PC-3 (cell line): ENCODE measurements at regions not wholly inside any gene's neighbourhood (a gene's known extent, or its start where the extent isn't known, plus 50 kb on each side); places are given as distances from the start of the nearest gene placed in this dataset.

ENCODE experiments used
- ATAC-seq: fragments of 200-7000 bp; cut with Tn5 transposase; 2 replicates; pipeline ENCODE4 v1.9.1; 2020; ENCODE audit warnings: mild to moderate bottlenecking, moderate library complexity
- BruUV-seq: library from RNA; stranded (reverse); fragments of 400-500 nt; replicated peaks from 2 replicates; lab custom pipeline; 2021; lab: Mats Ljungman, UMichigan
- CTCF ChIA-PET: fragments of 300-600 bp; sonication (Branson Sonifier 250); formaldehyde crosslinking; loops from one replicate; lab custom pipeline; 2022; ENCODE audit warnings: antibody characterized with exemption; lab: Charles Lee
- POLR2A ChIA-PET: fragments of 300-600 bp; sonication (Branson Sonifier 250); formaldehyde crosslinking; loops from one replicate; lab custom pipeline; 2022; ENCODE audit warnings: antibody characterized with exemption; ENCODE audit not compliant: unreplicated experiment; lab: Charles Lee
- DNase-seq: peaks from one replicate; pipeline ENCODE4 v3.0.0-alpha.2; 2015
- H2AFZ ChIP-seq: fragments of 300-600 bp; sonication (generic); 2 replicates; pipeline ENCODE4 v1.6.0; 2016; ENCODE audit warnings: antibody characterized with exemption, low read length
- H3F3A ChIP-seq: fragments of 300-600 bp; sonication (generic); one replicate; pipeline ENCODE4 v1.6.0; 2017; ENCODE audit warnings: antibody characterized with exemption, low read length, control low read depth, mild to moderate bottlenecking; ENCODE audit not compliant: unreplicated experiment
- H3K27ac ChIP-seq: fragments of 300-600 bp; sonication (generic); 2 replicates; pipeline ENCODE4 v1.5.1; 2016; ENCODE audit warnings: mild to moderate bottlenecking, low read length
- H3K27me3 ChIP-seq: fragments of 300-600 bp; sonication (generic); 2 replicates; pipeline ENCODE4 v1.6.1; 2016; ENCODE audit warnings: low read length, mixed read lengths
- H3K36me3 ChIP-seq: fragments of 300-600 bp; sonication (generic); 2 replicates; pipeline ENCODE4 v1.6.1; 2016; ENCODE audit warnings: low read depth, mixed run types, low read length, mixed read lengths
- H3K4me1 ChIP-seq: fragments of 300-600 bp; sonication (generic); 2 replicates; pipeline ENCODE4 v1.5.1; 2016; ENCODE audit warnings: low read length; ENCODE audit not compliant: insufficient read depth
- H3K4me2 ChIP-seq: fragments of 300-600 bp; sonication (generic); 2 replicates; pipeline ENCODE4 v1.6.0; 2016; ENCODE audit warnings: low read length
- H3K4me3 ChIP-seq: fragments of 300-600 bp; sonication (generic); 2 replicates; pipeline ENCODE4 v1.5.1; 2016; ENCODE audit warnings: mild to moderate bottlenecking, low read length, mixed read lengths
- H3K79me2 ChIP-seq: fragments of 300-600 bp; sonication (generic); 2 replicates; pipeline ENCODE4 v1.6.1; 2017; ENCODE audit warnings: low read length, mixed read lengths
- H3K9ac ChIP-seq: fragments of 300-600 bp; sonication (generic); 2 replicates; pipeline ENCODE4 v1.6.0; 2016; ENCODE audit warnings: mild to moderate bottlenecking, low read length
- H3K9me2 ChIP-seq: fragments of 300-600 bp; sonication (generic); replicated peaks from 2 replicates; pipeline ENCODE4 v1.6.1; 2016; ENCODE audit warnings: mixed run types, low read length, mixed read lengths
- H3K9me3 ChIP-seq: fragments of 300-600 bp; sonication (generic); 2 replicates; pipeline ENCODE4 v1.6.1; 2016; ENCODE audit warnings: low read length, mixed read lengths
- H4K20me1 ChIP-seq: fragments of 300-600 bp; sonication (generic); 2 replicates; pipeline ENCODE4 v1.6.1; 2016; ENCODE audit warnings: low read length, mixed read lengths
- CTCF ChIP-seq: fragments of 300-600 bp; sonication (generic); conservative IDR thresholded peaks from 2 replicates; pipeline ENCODE4 v1.5.1; 2017; ENCODE audit warnings: antibody characterized with exemption, low read depth, mild to moderate bottlenecking, low read length
- EZH2 ChIP-seq: fragments of 300-600 bp; sonication (generic); IDR thresholded peaks from one replicate; pipeline ENCODE4 v1.6.1; 2017; ENCODE audit warnings: antibody characterized with exemption, mild to moderate bottlenecking, low read length; ENCODE audit not compliant: unreplicated experiment
- EZH2phosphoT487 ChIP-seq: fragments of 300-600 bp; sonication (generic); IDR thresholded peaks from 2 replicates; pipeline ENCODE4 v1.6.1; 2018; ENCODE audit warnings: mild to moderate bottlenecking, antibody characterized with exemption, low read length, borderline replicate concordance
- intact Hi-C: fragments of 100-400 bp; cut with micrococcal nuclease; formaldehyde crosslinking; loops from 2 replicates; pipeline ENCODE4 v1.9.0; 2023

- BruUV-seq: no TSS peak
Measured at GRCh38 chr4:97386969-97387368, 756.3 kb downstream of the STPG2 start.

GRCh38 chr4:97394653-97395052, 748.6 kb downstream of the STPG2 start:
- intact Hi-C loops: loop anchor here (10.0 kb wide), 1 partner anchor 100 kb away; no protein-coding TSS in a partner anchor
- BruUV-seq: no TSS peak
- Histone ChIP-seq H3F3A (no peaks in the 10 kb centered on the region), H4K20me1 (no peaks in the 10 kb centered on the region), H3K4me3 (no peak overlapping the region), H3K9ac (no peak overlapping the region), H2AFZ (no peak overlapping the region), H3K9me2 (no peaks in the 10 kb centered on the region), H3K27ac (peak overlapping the region; percentile 19; the same call in 1 of the 2 replicates), H3K27me3 (no peaks in the 10 kb centered on the region), H3K36me3 (no peaks in the 10 kb centered on the region), H3K79me2 (no peaks in the 10 kb centered on the region), H3K9me3 (no peaks in the 10 kb centered on the region), H3K4me2 (no peak overlapping the region), H3K4me1 (peaks cover 13% of the 10 kb centered on the region)
- ATAC-seq: peak; percentile 81
- TF ChIP-seq CTCF: no peak
- no peak for TF ChIP-seq EZH2
- TF ChIP-seq EZH2phosphoT487: no peak
- ChIA-PET CTCF (interaction anchor here (0.7 kb wide), 1 partner anchor 165 kb away, joined by 5 read pairs; no protein-coding TSS in a partner anchor), POLR2A (no interaction called here)
- peak; percentile 94 for DNase-seq

More at GRCh38 chr4:97386969-97387368, 756.3 kb downstream of the STPG2 start:
- Histone ChIP-seq H4K20me1 (no peaks in the 10 kb centered on the region), H3K4me1 (no peaks in the 10 kb centered on the region), H2AFZ (no peak overlapping the region), H3K9ac (no peak overlapping the region), H3K27me3 (no peaks in the 10 kb centered on the region), H3F3A (no peaks in the 10 kb centered on the region), H3K9me3 (no peaks in the 10 kb centered on the region), H3K27ac (no peak overlapping the region), H3K4me2 (no peak overlapping the region), H3K9me2 (no peaks in the 10 kb centered on the region), H3K79me2 (no peaks in the 10 kb centered on the region), H3K4me3 (no peak overlapping the region), H3K36me3 (no peaks in the 10 kb centered on the region)
- TF ChIP-seq EZH2 (no peak), CTCF (no peak), EZH2phosphoT487 (no peak)
- ATAC-seq (no peak), DNase-seq (no peak)
- ChIA-PET POLR2A (no interaction called here), CTCF (no interaction called here)
- intact Hi-C loops: no loop called here

GRCh38 chr4:97396097-97396496, 747.2 kb downstream of the STPG2 start:
- Histone ChIP-seq H3K27me3 (no peaks in the 10 kb centered on the region), H2AFZ (no peak overlapping the region), H3K79me2 (no peaks in the 10 kb centered on the region), H3K4me2 (no peak overlapping the region), H3K9ac (no peak overlapping the region), H3K36me3 (no peaks in the 10 kb centered on the region), H3K4me3 (no peak overlapping the region), H4K20me1 (no peaks in the 10 kb centered on the region), H3F3A (no peaks in the 10 kb centered on the region), H3K9me2 (no peaks in the 10 kb centered on the region), H3K4me1 (peaks cover 13% of the 10 kb centered on the region), H3K9me3 (no peaks in the 10 kb centered on the region), H3K27ac (no peak overlapping the region)
- ATAC-seq: peak; percentile 69
- TF ChIP-seq EZH2: no peak
- no peak for TF ChIP-seq EZH2phosphoT487
- TF ChIP-seq CTCF: no peak
- POLR2A ChIA-PET: no interaction called here
- BruUV-seq: no TSS peak
- CTCF ChIA-PET: no interaction called here
- peak; percentile 37 for DNase-seq
- intact Hi-C loops: loop anchor here (10.0 kb wide), 1 partner anchor 99 kb away; no protein-coding TSS in a partner anchor
